OCI-LY3 (cell line): ENCODE measurements at regions not wholly inside any gene's neighbourhood (a gene's known extent, or its start where the extent isn't known, plus 50 kb on each side); places are given as distances from the start of the nearest gene placed in this dataset.

Experiments used
- EZH2phosphoT487 ChIP-seq: fragments of 200-600 bp; shearing (Covaris generic); IDR thresholded peaks from 2 replicates; pipeline ENCODE4 v1.6.1; 2018; ENCODE audit warnings: antibody characterized with exemption, mixed run types, low read depth
- TF ChIP-seq, protein P1 (sequence below): fragments of 200-600, 300-600 bp; sonication (generic); IDR thresholded peaks from 2 replicates; pipeline ENCODE4 v1.5.1; 2014; ENCODE audit warnings: antibody characterized with exemption, low read length, low read depth

DNA sequence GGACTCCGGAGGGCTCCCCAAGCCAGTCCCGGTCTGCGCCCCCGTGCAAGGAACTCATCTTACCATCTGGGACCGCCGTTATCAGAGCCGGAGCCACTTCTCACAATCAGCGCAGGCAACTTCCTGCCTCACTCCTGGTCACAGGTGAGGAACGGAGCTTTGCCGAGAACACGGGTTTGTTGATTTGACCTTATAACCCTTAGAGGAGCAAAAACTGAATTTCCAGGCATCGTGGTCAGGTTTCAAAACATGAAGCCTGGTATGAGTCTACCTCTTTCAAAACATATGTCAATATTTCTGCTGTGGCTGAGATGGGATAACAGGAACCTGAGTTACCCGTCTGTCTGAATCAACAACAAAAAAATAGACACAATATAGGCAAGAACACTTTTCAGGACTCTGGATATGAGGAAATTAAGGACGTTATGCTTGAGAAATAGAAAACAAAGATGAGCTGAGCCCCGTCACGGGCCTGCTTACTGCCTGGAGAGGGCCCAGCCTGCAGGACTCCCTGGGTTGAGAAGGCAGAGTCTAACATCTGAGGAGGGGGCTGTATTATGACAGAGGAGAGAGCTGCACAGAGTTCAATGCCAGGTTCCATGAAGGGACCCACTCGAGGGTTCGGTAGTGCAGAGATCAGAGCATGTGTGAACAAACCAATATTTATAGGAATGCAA is 148.7 kb downstream of the NDUFA10 start:
- TF ChIP-seq EZH2phosphoT487, result no peak
- TF ChIP-seq, protein P1, sequence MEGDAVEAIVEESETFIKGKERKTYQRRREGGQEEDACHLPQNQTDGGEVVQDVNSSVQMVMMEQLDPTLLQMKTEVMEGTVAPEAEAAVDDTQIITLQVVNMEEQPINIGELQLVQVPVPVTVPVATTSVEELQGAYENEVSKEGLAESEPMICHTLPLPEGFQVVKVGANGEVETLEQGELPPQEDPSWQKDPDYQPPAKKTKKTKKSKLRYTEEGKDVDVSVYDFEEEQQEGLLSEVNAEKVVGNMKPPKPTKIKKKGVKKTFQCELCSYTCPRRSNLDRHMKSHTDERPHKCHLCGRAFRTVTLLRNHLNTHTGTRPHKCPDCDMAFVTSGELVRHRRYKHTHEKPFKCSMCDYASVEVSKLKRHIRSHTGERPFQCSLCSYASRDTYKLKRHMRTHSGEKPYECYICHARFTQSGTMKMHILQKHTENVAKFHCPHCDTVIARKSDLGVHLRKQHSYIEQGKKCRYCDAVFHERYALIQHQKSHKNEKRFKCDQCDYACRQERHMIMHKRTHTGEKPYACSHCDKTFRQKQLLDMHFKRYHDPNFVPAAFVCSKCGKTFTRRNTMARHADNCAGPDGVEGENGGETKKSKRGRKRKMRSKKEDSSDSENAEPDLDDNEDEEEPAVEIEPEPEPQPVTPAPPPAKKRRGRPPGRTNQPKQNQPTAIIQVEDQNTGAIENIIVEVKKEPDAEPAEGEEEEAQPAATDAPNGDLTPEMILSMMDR, result no peak
